ENCODE measurements at regions not wholly inside any gene's neighbourhood (a gene's known extent, or its start where the extent isn't known, plus 50 kb on each side); places are given as distances from the start of the nearest gene placed in this dataset.

- no peak for TF ChIP-seq NR2C2 (CRISPR knock-in tag; IDR thresholded peaks at IDR 0.05)
- TF ChIP-seq, protein P1, sequence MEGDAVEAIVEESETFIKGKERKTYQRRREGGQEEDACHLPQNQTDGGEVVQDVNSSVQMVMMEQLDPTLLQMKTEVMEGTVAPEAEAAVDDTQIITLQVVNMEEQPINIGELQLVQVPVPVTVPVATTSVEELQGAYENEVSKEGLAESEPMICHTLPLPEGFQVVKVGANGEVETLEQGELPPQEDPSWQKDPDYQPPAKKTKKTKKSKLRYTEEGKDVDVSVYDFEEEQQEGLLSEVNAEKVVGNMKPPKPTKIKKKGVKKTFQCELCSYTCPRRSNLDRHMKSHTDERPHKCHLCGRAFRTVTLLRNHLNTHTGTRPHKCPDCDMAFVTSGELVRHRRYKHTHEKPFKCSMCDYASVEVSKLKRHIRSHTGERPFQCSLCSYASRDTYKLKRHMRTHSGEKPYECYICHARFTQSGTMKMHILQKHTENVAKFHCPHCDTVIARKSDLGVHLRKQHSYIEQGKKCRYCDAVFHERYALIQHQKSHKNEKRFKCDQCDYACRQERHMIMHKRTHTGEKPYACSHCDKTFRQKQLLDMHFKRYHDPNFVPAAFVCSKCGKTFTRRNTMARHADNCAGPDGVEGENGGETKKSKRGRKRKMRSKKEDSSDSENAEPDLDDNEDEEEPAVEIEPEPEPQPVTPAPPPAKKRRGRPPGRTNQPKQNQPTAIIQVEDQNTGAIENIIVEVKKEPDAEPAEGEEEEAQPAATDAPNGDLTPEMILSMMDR (IDR thresholded peaks at IDR 0.05): no peak
- no peak for TF ChIP-seq ETV6 (CRISPR knock-in tag; IDR thresholded peaks at IDR 0.05)
- no peak for TF ChIP-seq ELF4 (CRISPR knock-in tag; IDR thresholded peaks at IDR 0.05; ENCODE audit: low read depth)
- no peak for TF ChIP-seq TEAD1 (CRISPR knock-in tag; IDR thresholded peaks at IDR 0.05)
- TF ChIP-seq, protein P2, sequence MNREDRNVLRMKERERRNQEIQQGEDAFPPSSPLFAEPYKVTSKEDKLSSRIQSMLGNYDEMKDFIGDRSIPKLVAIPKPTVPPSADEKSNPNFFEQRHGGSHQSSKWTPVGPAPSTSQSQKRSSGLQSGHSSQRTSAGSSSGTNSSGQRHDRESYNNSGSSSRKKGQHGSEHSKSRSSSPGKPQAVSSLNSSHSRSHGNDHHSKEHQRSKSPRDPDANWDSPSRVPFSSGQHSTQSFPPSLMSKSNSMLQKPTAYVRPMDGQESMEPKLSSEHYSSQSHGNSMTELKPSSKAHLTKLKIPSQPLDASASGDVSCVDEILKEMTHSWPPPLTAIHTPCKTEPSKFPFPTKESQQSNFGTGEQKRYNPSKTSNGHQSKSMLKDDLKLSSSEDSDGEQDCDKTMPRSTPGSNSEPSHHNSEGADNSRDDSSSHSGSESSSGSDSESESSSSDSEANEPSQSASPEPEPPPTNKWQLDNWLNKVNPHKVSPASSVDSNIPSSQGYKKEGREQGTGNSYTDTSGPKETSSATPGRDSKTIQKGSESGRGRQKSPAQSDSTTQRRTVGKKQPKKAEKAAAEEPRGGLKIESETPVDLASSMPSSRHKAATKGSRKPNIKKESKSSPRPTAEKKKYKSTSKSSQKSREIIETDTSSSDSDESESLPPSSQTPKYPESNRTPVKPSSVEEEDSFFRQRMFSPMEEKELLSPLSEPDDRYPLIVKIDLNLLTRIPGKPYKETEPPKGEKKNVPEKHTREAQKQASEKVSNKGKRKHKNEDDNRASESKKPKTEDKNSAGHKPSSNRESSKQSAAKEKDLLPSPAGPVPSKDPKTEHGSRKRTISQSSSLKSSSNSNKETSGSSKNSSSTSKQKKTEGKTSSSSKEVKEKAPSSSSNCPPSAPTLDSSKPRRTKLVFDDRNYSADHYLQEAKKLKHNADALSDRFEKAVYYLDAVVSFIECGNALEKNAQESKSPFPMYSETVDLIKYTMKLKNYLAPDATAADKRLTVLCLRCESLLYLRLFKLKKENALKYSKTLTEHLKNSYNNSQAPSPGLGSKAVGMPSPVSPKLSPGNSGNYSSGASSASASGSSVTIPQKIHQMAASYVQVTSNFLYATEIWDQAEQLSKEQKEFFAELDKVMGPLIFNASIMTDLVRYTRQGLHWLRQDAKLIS (CRISPR knock-in tag; IDR thresholded peaks at IDR 0.05; ENCODE audit: borderline replicate concordance): no peak
- TF ChIP-seq FOXK1 (CRISPR knock-in tag; IDR thresholded peaks at IDR 0.05): no peak
- no peak for TF ChIP-seq ZNF396 (CRISPR knock-in tag; IDR thresholded peaks at IDR 0.05; ENCODE audit: borderline replicate concordance)
- no peak for TF ChIP-seq SP1 (CRISPR knock-in tag; conservative IDR thresholded peaks at IDR 0.05)
- no peak for TF ChIP-seq ZNF138 (CRISPR knock-in tag; conservative IDR thresholded peaks at IDR 0.05)
- TF ChIP-seq CDX4 (CRISPR knock-in tag; IDR thresholded peaks at IDR 0.05; ENCODE audit: borderline replicate concordance): no peak
- no peak for TF ChIP-seq ZNF219 (CRISPR knock-in tag; IDR thresholded peaks at IDR 0.05; ENCODE audit: borderline replicate concordance)
- TF ChIP-seq IRF1 (CRISPR knock-in tag; IDR thresholded peaks at IDR 0.05): no peak
- no peak for TF ChIP-seq EMX1 (CRISPR knock-in tag; IDR thresholded peaks at IDR 0.05)
Observed at GRCh38 chr10:91341686-91342085, 68.5 kb upstream of the HECTD2 start.

Data from WTC11 (cell line).